ENCODE measurements at regions not wholly inside any gene's neighbourhood (a gene's known extent, or its start where the extent isn't known, plus 50 kb on each side); places are given as distances from the start of the nearest gene placed in this dataset.
"Not testable (repeated sequence)": the region's sequence is repeated elsewhere in the genome, so short reads cannot be mapped to it uniquely, and the experiment has no call there.

- no peak for DNase-seq (ENCODE audit: low read depth in 2 of 2)
Measured at GRCh38 chr15:92822216-92823144, 77.6 kb upstream of the CHD2 start.

GRCh38 chr15:92825985-92826384 is 74.1 kb upstream of the CHD2 start:
- DNase-seq (ENCODE audit: low read depth in 2 of 2), result no peak

GRCh38 chr15:92827991-92828390 is 72.1 kb upstream of the CHD2 start:
- not testable (repeated sequence) for DNase-seq (ENCODE audit: low read depth in 2 of 2)

GRCh38 chr15:92829875-92830274 is 70.2 kb upstream of the CHD2 start:
- DNase-seq (ENCODE audit: low read depth in 2 of 2), result no peak

GRCh38 chr15:92831336-92831654 is 68.8 kb upstream of the CHD2 start:
- no peak for DNase-seq (ENCODE audit: low read depth in 2 of 2)

- DNase-seq (ENCODE audit: low read depth in 2 of 2), result peak; percentile 88 to 89
Measured at GRCh38 chr15:92831655-92832328, 68.3 kb upstream of the CHD2 start.

- no peak for DNase-seq (ENCODE audit: low read depth in 2 of 2)
Measured at GRCh38 chr15:92833106-92833433, 67.1 kb upstream of the CHD2 start.

GRCh38 chr15:92833493-92834271 is 66.4 kb upstream of the CHD2 start:
- DNase-seq (ENCODE audit: low read depth in 2 of 2), result no peak

GRCh38 chr15:92839696-92840095 is 60.4 kb upstream of the CHD2 start:
- no peak for DNase-seq (ENCODE audit: low read depth in 2 of 2)

- no peak for DNase-seq (ENCODE audit: low read depth in 2 of 2)
Measured at GRCh38 chr15:92840149-92840548, 60.0 kb upstream of the CHD2 start.

- DNase-seq (ENCODE audit: low read depth in 2 of 2), result no peak
Measured at GRCh38 chr15:92843326-92843725, 56.8 kb upstream of the CHD2 start.

- no peak for DNase-seq (ENCODE audit: low read depth in 2 of 2)
Measured at GRCh38 chr15:92843814-92844213, 56.3 kb upstream of the CHD2 start.

- peak in 1 of 2 experiments; percentile 29 for DNase-seq (ENCODE audit: low read depth in 2 of 2)
Measured at GRCh38 chr15:92845126-92845508, 55.0 kb upstream of the CHD2 start.

GRCh38 chr15:92846741-92847140 is 53.4 kb upstream of the CHD2 start:
- peak; percentile 84 for DNase-seq (ENCODE audit: low read depth in 2 of 2)

GRCh38 chr15:92847841-92848240 is 52.3 kb upstream of the CHD2 start:
- DNase-seq (ENCODE audit: low read depth in 2 of 2), result no peak

GRCh38 chr15:92848464-92848851 is 51.7 kb upstream of the CHD2 start:
- DNase-seq (ENCODE audit: low read depth in 2 of 2), result no peak

GRCh38 chr15:92848852-92849598 is 51.1 kb upstream of the CHD2 start:
- peak; percentile 80 for DNase-seq (ENCODE audit: low read depth in 2 of 2)

GRCh38 chr15:92850218-92850617 is 49.9 kb upstream of the CHD2 start:
- not testable (repeated sequence) for DNase-seq (ENCODE audit: low read depth in 2 of 2)

All from fibroblast of skin of left biceps (primary cell).